ENCODE measurements at regions not wholly inside any gene's neighbourhood (a gene's known extent, or its start where the extent isn't known, plus 50 kb on each side); places are given as distances from the start of the nearest gene placed in this dataset.

DNA sequence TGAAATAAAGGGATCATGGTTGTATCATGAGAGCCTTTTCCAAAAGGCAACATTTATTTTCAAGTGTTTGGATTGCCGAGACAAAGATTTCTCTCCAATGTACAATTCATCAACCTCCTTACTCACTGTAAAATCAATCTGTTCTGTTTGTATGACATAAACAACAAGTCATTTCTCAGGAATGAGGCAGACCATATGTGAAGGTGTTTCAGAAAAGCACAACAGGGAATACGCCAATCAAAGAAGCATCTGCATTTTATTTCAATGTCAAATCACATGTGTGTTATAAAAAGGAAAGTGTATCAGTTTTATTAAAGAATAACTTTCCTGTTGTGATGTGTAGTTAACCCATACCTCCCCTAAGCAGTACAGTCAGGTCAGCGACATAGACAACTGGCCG lies 653.7 kb downstream of the TFAP2A start:
- WGBS, result 92% methylated on average over 4 of the region's 4 CpGs
- TF ChIP-seq JUND (IDR thresholded peaks at IDR 0.05) (no peak), HNF4A (conservative IDR thresholded peaks at IDR 0.05) (no peak), RAD21 (IDR thresholded peaks at IDR 0.05) (no peak), EGR1 (IDR thresholded peaks at IDR 0.05; ENCODE audit: low read depth in 2 of 2) (no peak), FOXA1 (IDR thresholded peaks at IDR 0.05) (no peak), TAF1 (conservative IDR thresholded peaks at IDR 0.05) (no peak), GABPA (IDR thresholded peaks at IDR 0.05 in 1 of 2, conservative IDR thresholded peaks at IDR 0.05 in 1 of 2) (no peak)
- TF ChIP-seq, protein P1, sequence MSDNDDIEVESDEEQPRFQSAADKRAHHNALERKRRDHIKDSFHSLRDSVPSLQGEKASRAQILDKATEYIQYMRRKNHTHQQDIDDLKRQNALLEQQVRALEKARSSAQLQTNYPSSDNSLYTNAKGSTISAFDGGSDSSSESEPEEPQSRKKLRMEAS (IDR thresholded peaks at IDR 0.05), result no peak
- no peaks in the 10 kb centered on the region for H3K9me3 ChIP-seq (ENCODE audit: control insufficient read depth in 4 of 4, low read length in 3 of 4)
- no peak overlapping the region for H3K27ac ChIP-seq (ENCODE audit: low read depth in 1 of 2, low read length in 2 of 2)
- H3K9ac ChIP-seq (ENCODE audit: low read depth in 1 of 2, low read length in 2 of 2), result no peak overlapping the region
- H3K4me1 ChIP-seq (ENCODE audit: control insufficient read depth in 4 of 4, insufficient read depth in 4 of 4, low read length in 3 of 4), result no peaks in the 10 kb centered on the region
- H3K27me3 ChIP-seq (ENCODE audit: control insufficient read depth in 4 of 4, insufficient read depth in 4 of 4, low read length in 3 of 4), result no peaks in the 10 kb centered on the region
- no peaks in the 10 kb centered on the region for H3K36me3 ChIP-seq (ENCODE audit: control insufficient read depth in 4 of 4, insufficient read depth in 3 of 4, low read depth in 1 of 4, low read length in 3 of 4)
- DNase-seq (ENCODE audit: low spot score), result no peak
- no peak overlapping the region for H3K4me3 ChIP-seq (ENCODE audit: low read depth in 1 of 3, low read length in 3 of 3)

DNA sequence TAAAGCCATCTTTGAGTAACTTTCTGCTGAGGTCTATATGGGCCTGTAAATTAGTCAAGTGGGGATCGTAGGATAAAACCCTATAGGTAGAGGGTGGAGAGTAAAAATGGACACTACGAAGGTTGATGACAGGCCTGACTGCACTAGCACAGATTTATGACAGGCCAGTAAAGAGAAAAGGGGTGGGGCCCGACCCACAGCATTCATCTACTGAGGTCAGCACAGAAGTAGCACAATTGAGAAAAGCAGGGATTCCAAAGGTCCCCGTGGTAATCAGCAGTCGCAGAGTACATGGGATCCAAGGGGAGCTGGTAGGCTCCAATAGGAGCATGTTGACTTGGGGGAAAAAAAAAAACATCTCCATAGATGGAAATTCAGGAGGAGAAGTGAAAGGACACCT lies 660.4 kb downstream of the TFAP2A start:
- H3K9me3 ChIP-seq (ENCODE audit: control insufficient read depth in 4 of 4, low read length in 3 of 4), result no peaks in the 10 kb centered on the region
- no peak for DNase-seq (ENCODE audit: low spot score)
- WGBS, result 91% methylated on average over 5 of the region's 5 CpGs
- no peak overlapping the region for H3K4me3 ChIP-seq (ENCODE audit: low read depth in 1 of 3, low read length in 3 of 3)
- TF ChIP-seq TAF1 (conservative IDR thresholded peaks at IDR 0.05) (no peak), GABPA (IDR thresholded peaks at IDR 0.05 in 1 of 2, conservative IDR thresholded peaks at IDR 0.05 in 1 of 2) (no peak), RAD21 (IDR thresholded peaks at IDR 0.05) (no peak), JUND (IDR thresholded peaks at IDR 0.05) (no peak), FOXA1 (IDR thresholded peaks at IDR 0.05) (no peak), FOXA2 (IDR thresholded peaks at IDR 0.05) (no peak), NR2F2 (IDR thresholded peaks at IDR 0.05) (no peak), SP1 (IDR thresholded peaks at IDR 0.05) (no peak)
- TF ChIP-seq, protein P1 (IDR thresholded peaks at IDR 0.05), result no peak
- TF ChIP-seq, protein P2, sequence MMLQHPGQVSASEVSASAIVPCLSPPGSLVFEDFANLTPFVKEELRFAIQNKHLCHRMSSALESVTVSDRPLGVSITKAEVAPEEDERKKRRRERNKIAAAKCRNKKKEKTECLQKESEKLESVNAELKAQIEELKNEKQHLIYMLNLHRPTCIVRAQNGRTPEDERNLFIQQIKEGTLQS (IDR thresholded peaks at IDR 0.05), result no peak
- H3K27ac ChIP-seq (ENCODE audit: low read depth in 1 of 2, low read length in 2 of 2), result no peak overlapping the region
- no peaks in the 10 kb centered on the region for H3K4me1 ChIP-seq (ENCODE audit: control insufficient read depth in 4 of 4, insufficient read depth in 4 of 4, low read length in 3 of 4)
- no peaks in the 10 kb centered on the region for H3K27me3 ChIP-seq (ENCODE audit: control insufficient read depth in 4 of 4, insufficient read depth in 4 of 4, low read length in 3 of 4)
- H3K36me3 ChIP-seq (ENCODE audit: control insufficient read depth in 4 of 4, insufficient read depth in 3 of 4, low read depth in 1 of 4, low read length in 3 of 4), result no peaks in the 10 kb centered on the region
- no peak overlapping the region for H3K9ac ChIP-seq (ENCODE audit: low read depth in 1 of 2, low read length in 2 of 2)

DNA sequence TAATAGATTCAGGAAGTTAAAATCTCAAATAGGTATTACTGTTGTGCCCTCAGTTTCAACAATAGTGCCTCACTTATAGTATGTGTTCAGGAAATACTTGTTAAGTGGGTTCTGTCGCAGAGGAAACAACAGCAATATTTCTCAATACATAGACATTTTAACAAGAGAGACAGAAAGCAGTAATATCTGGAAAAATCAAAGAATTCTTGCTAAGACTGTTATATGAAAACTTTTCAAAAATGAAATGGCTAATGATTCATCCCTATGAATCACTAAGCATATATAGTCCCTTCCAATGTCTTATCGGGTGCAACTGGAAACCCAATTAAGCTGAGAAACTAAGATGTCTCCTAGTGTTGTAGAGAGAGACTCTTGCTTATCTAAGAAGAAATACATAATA lies 668.9 kb downstream of the TFAP2A start:
- WGBS, result 92% methylated on average over 2 of the region's 2 CpGs
- Histone ChIP-seq H3K4me3 (ENCODE audit: low read depth in 1 of 3, low read length in 3 of 3) (no peak overlapping the region), H3K9me3 (ENCODE audit: control insufficient read depth in 4 of 4, low read length in 3 of 4) (no peaks in the 10 kb centered on the region), H3K9ac (ENCODE audit: low read depth in 1 of 2, low read length in 2 of 2) (no peak overlapping the region), H3K36me3 (ENCODE audit: control insufficient read depth in 4 of 4, insufficient read depth in 3 of 4, low read depth in 1 of 4, low read length in 3 of 4) (no peaks in the 10 kb centered on the region), H3K4me1 (ENCODE audit: control insufficient read depth in 4 of 4, insufficient read depth in 4 of 4, low read length in 3 of 4) (no peaks in the 10 kb centered on the region), H3K27ac (ENCODE audit: low read depth in 1 of 2, low read length in 2 of 2) (no peak overlapping the region), H3K27me3 (ENCODE audit: control insufficient read depth in 4 of 4, insufficient read depth in 4 of 4, low read length in 3 of 4) (no peaks in the 10 kb centered on the region)
- no peak for DNase-seq (ENCODE audit: low spot score)
- no peak for TF ChIP-seq YY1 (IDR thresholded peaks at IDR 0.05)

DNA sequence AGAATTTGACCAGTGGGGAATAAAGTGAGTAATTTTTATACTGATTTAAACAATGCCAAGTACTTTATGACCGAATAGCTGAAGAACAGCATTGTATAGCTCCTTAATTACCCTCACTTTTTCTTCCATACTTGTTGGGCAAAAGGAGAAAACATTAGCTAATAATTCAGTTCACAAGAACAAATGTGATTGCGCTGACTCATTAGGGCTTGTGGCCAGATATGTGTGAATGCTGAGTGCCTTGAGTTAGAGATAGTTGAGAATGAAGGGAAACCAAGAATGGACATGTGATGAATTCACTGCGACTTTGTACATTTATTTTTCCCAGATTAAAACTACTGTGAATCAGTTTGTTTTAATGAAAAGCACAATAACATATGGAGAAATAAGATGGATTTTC lies 669.4 kb downstream of the TFAP2A start:
- no peak for DNase-seq (ENCODE audit: low spot score)
- H3K36me3 ChIP-seq (ENCODE audit: control insufficient read depth in 4 of 4, insufficient read depth in 3 of 4, low read depth in 1 of 4, low read length in 3 of 4), result no peaks in the 10 kb centered on the region
- no peak for TF ChIP-seq HNF4G (IDR thresholded peaks at IDR 0.05)
- TF ChIP-seq EGR1 (IDR thresholded peaks at IDR 0.05; ENCODE audit: low read depth in 2 of 2), result no peak
- TF ChIP-seq SP1 (IDR thresholded peaks at IDR 0.05), result no peak
- TF ChIP-seq, protein P3, sequence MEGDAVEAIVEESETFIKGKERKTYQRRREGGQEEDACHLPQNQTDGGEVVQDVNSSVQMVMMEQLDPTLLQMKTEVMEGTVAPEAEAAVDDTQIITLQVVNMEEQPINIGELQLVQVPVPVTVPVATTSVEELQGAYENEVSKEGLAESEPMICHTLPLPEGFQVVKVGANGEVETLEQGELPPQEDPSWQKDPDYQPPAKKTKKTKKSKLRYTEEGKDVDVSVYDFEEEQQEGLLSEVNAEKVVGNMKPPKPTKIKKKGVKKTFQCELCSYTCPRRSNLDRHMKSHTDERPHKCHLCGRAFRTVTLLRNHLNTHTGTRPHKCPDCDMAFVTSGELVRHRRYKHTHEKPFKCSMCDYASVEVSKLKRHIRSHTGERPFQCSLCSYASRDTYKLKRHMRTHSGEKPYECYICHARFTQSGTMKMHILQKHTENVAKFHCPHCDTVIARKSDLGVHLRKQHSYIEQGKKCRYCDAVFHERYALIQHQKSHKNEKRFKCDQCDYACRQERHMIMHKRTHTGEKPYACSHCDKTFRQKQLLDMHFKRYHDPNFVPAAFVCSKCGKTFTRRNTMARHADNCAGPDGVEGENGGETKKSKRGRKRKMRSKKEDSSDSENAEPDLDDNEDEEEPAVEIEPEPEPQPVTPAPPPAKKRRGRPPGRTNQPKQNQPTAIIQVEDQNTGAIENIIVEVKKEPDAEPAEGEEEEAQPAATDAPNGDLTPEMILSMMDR (IDR thresholded peaks at IDR 0.05; ENCODE audit: low read depth, low read length, missing input control), result no peak
- no peak for TF ChIP-seq JUND (IDR thresholded peaks at IDR 0.05)
- no peak for TF ChIP-seq HNF4A (conservative IDR thresholded peaks at IDR 0.05)
- no peak for TF ChIP-seq NR2F2 (IDR thresholded peaks at IDR 0.05)
- no peak for TF ChIP-seq YY1 (IDR thresholded peaks at IDR 0.05)
- TF ChIP-seq, protein P2 (IDR thresholded peaks at IDR 0.05), result no peak
- TF ChIP-seq, protein P4, sequence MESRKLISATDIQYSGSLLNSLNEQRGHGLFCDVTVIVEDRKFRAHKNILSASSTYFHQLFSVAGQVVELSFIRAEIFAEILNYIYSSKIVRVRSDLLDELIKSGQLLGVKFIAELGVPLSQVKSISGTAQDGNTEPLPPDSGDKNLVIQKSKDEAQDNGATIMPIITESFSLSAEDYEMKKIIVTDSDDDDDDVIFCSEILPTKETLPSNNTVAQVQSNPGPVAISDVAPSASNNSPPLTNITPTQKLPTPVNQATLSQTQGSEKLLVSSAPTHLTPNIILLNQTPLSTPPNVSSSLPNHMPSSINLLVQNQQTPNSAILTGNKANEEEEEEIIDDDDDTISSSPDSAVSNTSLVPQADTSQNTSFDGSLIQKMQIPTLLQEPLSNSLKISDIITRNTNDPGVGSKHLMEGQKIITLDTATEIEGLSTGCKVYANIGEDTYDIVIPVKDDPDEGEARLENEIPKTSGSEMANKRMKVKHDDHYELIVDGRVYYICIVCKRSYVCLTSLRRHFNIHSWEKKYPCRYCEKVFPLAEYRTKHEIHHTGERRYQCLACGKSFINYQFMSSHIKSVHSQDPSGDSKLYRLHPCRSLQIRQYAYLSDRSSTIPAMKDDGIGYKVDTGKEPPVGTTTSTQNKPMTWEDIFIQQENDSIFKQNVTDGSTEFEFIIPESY (IDR thresholded peaks at IDR 0.05), result no peak
- no peak for TF ChIP-seq GABPA (IDR thresholded peaks at IDR 0.05 in 1 of 2, conservative IDR thresholded peaks at IDR 0.05 in 1 of 2)
- no peaks in the 10 kb centered on the region for H3K9me3 ChIP-seq (ENCODE audit: control insufficient read depth in 4 of 4, low read length in 3 of 4)
- no peak overlapping the region for H3K9ac ChIP-seq (ENCODE audit: low read depth in 1 of 2, low read length in 2 of 2)
- no peaks in the 10 kb centered on the region for H3K4me1 ChIP-seq (ENCODE audit: control insufficient read depth in 4 of 4, insufficient read depth in 4 of 4, low read length in 3 of 4)
- H3K27ac ChIP-seq (ENCODE audit: low read depth in 1 of 2, low read length in 2 of 2), result no peak overlapping the region
- H3K4me3 ChIP-seq (ENCODE audit: low read depth in 1 of 3, low read length in 3 of 3), result no peak overlapping the region
- no peaks in the 10 kb centered on the region for H3K27me3 ChIP-seq (ENCODE audit: control insufficient read depth in 4 of 4, insufficient read depth in 4 of 4, low read length in 3 of 4)
- 57% methylated on average over 3 of the region's 3 CpGs for WGBS

Data from liver (tissue), 8 donors.